K562 (cell line): ENCODE measurements at regions not wholly inside any gene's neighbourhood (a gene's known extent, or its start where the extent isn't known, plus 50 kb on each side); places are given as distances from the start of the nearest gene placed in this dataset.

Experiments
- ARID4B ChIP-seq: sonication (generic); formaldehyde crosslinking; IDR thresholded peaks from 2 replicates; pipeline ENCODE4 v1.8.0; 2022; ENCODE audit warnings: mild to moderate bottlenecking, missing genetic modification reagents
- BRF2 ChIP-seq: IDR thresholded peaks from 3 replicates; pipeline ENCODE4 v1.6.1; 2011; ENCODE audit warnings: borderline replicate concordance, mild to moderate bottlenecking; ENCODE audit not compliant: insufficient read length, insufficient read depth
- CTCF ChIP-seq, 3 experiments: IDR thresholded peaks in 2 of 3; conservative IDR thresholded peaks in 1 of 3; 2 replicates each; pipeline ENCODE4 v1.5.1; 2011 to 2012; ENCODE audit warnings: low read length in 3 of 3, mild to moderate bottlenecking in 3 of 3, control low read depth in 2 of 3, improper control_type of control experiment in 1 of 3, inconsistent platforms in 1 of 3, low read depth in 1 of 3, mixed read lengths in 1 of 3, moderate library complexity in 1 of 3; ENCODE audit not compliant: insufficient read depth in 2 of 3
- FIP1L1 ChIP-seq: fragments of 200-400 bp; formaldehyde crosslinking; IDR thresholded peaks from 2 replicates; pipeline ENCODE4 v1.6.1; 2018; ENCODE audit warnings: mild to moderate bottlenecking, low read depth, low read length; ENCODE audit not compliant: poor library complexity, severe bottlenecking
- FOXJ3 ChIP-seq: sonication (generic); formaldehyde crosslinking; IDR thresholded peaks from 2 replicates; pipeline ENCODE4 v1.4.0; 2020; ENCODE audit warnings: mild to moderate bottlenecking, missing genetic modification reagents
- GTF2F1 ChIP-seq: IDR thresholded peaks from 2 replicates; pipeline ENCODE4 v1.6.1; 2011; ENCODE audit warnings: low read depth, low read length, improper control_type of control experiment
- POLR2A ChIP-seq: fragments of 450-650 bp; conservative IDR thresholded peaks from 2 replicates; pipeline ENCODE4 v1.6.1; 2016
- REST ChIP-seq, 2 experiments: fragments of 450-650 bp; formaldehyde crosslinking in 1 of 2; IDR thresholded peaks; 2 replicates each; pipeline versions ENCODE4 v1.4.0 to v1.6.1; 2014 to 2020; ENCODE audit warnings: mild to moderate bottlenecking in 2 of 2, borderline replicate concordance in 1 of 2, low read depth in 1 of 2
- TBP ChIP-seq: optimal IDR thresholded peaks from 2 replicates; pipeline ENCODE3; 2011; ENCODE audit warnings: low read depth, low read length, improper control_type of control experiment
- ZBTB43 ChIP-seq: sonication (generic); formaldehyde crosslinking; IDR thresholded peaks from 2 replicates; pipeline ENCODE4 v1.8.0; 2023; ENCODE audit warnings: mild to moderate bottlenecking, missing genetic modification reagents
- ZNF140 ChIP-seq: fragments of 250-450 bp; sonication (Bioruptor Pico); IDR thresholded peaks from 2 replicates; pipeline ENCODE4 v1.8.0; 2021; ENCODE audit warnings: moderate library complexity, mild to moderate bottlenecking, inconsistent platforms
- ZNF444 ChIP-seq: fragments of 250-450 bp; sonication (Bioruptor Pico); IDR thresholded peaks from 2 replicates; pipeline ENCODE4 v1.4.0; 2020; ENCODE audit warnings: mild to moderate bottlenecking, moderate library complexity
- TF ChIP-seq, protein P1 (sequence below): sonication (generic); formaldehyde crosslinking; IDR thresholded peaks from 2 replicates; pipeline ENCODE4 v1.9.0; 2022; ENCODE audit warnings: mild to moderate bottlenecking, missing genetic modification reagents
- TF ChIP-seq, protein P2 (sequence below): sonication (generic); formaldehyde crosslinking; IDR thresholded peaks from 2 replicates; pipeline ENCODE4 v1.8.0; 2022; ENCODE audit warnings: mild to moderate bottlenecking, missing genetic modification reagents

- TF ChIP-seq, protein P1, sequence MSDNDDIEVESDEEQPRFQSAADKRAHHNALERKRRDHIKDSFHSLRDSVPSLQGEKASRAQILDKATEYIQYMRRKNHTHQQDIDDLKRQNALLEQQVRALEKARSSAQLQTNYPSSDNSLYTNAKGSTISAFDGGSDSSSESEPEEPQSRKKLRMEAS (CRISPR knock-in tag) = no peak
- TF ChIP-seq FIP1L1 (no peak), ZNF140 (CRISPR knock-in tag) (no peak), GTF2F1 (no peak), POLR2A (no peak), ARID4B (no peak), FOXJ3 (CRISPR knock-in tag) (no peak), ZNF444 (CRISPR knock-in tag) (no peak), BRF2 (no peak), ZBTB43 (no peak), CTCF (IDR thresholded peaks at IDR 0.05 in 2 of 3, conservative IDR thresholded peaks at IDR 0.05 in 1 of 3; ENCODE audit: insufficient read depth in 2 of 3, low read depth in 1 of 3, low read length in 3 of 3) (no peak), REST (IDR thresholded peaks at IDR 0.05; ENCODE audit: borderline replicate concordance) (no peak), REST (CRISPR knock-in tag; IDR thresholded peaks at IDR 0.05; ENCODE audit: low read depth) (no peak), TBP (no peak)
- TF ChIP-seq, protein P2, sequence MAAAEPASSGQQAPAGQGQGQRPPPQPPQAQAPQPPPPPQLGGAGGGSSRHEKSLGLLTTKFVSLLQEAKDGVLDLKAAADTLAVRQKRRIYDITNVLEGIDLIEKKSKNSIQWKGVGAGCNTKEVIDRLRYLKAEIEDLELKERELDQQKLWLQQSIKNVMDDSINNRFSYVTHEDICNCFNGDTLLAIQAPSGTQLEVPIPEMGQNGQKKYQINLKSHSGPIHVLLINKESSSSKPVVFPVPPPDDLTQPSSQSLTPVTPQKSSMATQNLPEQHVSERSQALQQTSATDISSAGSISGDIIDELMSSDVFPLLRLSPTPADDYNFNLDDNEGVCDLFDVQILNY = no peak
These were observed 970.7 kb upstream of the FBXO33 start for GRCh38 chr14:40402957-40403356.
